ENCODE measurements at regions not wholly inside any gene's neighbourhood (a gene's known extent, or its start where the extent isn't known, plus 50 kb on each side); places are given as distances from the start of the nearest gene placed in this dataset.

DNA sequence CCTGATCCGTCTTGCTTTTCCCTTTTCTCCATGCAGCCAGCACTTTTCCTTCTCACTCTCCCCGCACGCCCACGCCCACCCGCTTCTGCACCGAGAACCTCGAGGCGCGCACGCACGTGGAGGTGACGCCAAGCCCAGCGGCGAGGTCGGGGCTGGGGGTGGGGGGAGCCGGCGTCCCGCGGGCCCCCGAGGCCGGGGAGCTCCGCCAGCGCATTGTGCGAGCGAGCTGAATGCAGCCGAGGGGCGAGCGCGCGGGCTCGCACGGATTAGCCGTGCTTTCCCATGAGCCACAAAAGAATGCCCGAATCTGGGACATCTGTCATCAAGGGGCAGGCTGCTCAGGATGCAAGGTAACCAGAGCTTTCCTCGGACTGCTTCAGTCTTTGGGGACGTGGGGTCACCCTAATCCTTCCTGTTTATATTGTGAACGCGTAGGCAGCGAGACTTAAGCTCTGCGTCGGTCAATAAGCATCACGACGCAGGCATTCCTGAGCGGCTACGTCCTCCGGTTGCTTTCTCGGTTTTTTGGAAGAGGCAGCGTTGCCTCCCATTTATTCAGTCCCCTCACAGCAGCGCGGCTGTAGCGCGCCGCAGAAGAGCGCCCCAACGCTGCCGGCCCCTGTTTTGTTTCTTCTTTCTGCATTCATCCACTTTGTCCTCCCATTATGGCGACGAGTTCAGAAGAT is 67.3 kb upstream of the AKT3 start:
- intact Hi-C loops (cut with micrococcal nuclease): no loop called here

DNA sequence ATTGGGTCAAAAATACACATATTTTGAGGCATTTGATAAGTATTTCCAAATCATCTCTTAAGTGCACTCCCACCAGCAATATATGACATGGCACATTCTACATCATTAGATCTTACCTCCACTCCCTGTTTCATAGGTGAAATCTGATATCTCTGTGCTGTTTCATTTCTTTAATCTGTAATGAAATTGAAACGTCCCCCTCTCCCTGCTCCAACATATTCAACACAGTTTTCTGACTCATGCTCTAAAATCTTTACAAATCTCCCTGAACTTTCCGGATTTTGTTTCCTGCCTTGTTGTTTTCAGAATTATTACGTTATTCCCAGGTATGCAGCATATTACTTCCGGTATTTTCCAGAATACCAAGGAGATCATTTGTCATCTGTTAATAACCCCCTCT is 66.1 kb upstream of the AKT3 start:
- intact Hi-C loops (cut with micrococcal nuclease): no loop called here

DNA sequence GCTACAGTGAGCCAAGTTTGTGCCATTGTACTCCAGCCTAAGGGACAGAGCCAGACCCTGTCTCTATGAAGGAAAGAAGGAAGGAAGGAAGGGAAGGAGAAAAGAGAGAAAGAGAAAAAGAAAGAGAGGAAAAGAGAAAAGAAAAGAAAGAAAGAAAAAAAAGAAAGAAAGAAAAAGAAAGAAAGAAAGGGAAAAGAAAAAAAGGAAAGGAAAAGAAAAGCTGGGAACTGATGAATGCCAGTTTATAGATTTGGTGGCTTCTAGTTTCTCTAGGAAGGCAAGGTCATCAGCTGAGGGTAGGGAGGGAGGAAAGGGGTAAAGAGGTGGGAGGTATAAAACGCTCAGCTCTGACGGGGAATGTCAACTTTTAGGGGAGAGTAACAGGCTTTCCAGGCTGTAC is 62.3 kb upstream of the AKT3 start:
- intact Hi-C loops (cut with micrococcal nuclease): no loop called here

DNA sequence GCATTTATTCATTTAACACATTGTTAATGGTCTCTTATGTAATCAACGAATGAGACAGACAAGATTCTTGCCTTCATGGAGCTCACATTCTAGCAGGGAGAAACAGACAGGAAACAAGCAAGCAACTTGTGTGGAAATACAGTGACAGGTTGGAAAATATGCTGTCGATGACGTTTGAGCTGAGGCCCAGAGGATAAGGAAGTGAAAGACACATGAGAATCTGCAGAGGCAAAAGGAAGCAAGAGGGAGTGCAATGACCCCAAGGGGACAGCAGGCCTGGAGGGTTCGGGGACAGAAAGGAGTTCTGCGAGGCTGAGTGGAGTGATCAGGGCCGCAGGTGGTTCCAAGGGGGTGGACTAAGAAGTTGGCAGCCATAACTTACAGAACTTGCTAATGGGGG is 60.6 kb upstream of the AKT3 start:
- intact Hi-C loops (cut with micrococcal nuclease): no loop called here

DNA sequence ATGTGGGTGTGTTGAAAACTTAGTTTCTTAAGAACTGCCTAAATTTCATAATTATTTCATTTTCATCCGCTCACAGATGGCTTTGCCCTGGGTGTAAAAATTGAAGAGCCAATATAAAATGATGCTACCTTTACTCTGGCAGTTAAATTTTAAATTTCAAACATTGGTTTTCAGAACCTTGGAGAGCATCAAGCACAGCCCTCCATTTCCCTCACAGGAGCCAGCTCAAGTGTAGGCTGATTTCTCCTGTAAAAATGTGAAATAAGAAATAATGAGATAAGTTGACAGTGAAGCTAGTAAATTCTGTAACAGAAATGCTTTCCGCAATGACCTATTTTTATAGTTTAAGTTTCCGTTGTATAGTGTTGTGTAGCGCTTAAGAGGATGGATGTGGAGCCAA is 53.9 kb upstream of the AKT3 start:
- intact Hi-C loops (cut with micrococcal nuclease): no loop called here

DNA sequence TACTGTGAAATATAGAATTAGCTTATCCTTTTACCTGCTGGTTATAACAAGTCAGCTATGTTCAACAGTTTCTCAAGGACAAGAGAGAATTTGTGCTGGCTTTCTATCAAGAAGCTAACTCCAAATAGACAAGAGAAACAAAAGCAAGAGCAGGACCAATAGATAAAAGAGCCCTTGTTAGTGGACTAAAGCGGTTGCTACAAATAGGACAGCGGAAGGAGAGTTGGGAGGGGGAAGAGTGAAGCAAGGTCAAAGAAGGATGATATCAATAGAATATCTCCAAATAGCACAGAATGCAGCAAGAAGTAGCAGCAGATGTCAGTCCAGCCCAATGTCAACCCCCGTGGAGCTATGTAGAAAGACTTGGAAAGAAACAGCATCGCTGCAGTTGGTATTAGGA is 53.0 kb upstream of the AKT3 start:
- intact Hi-C loops (cut with micrococcal nuclease): no loop called here

DNA sequence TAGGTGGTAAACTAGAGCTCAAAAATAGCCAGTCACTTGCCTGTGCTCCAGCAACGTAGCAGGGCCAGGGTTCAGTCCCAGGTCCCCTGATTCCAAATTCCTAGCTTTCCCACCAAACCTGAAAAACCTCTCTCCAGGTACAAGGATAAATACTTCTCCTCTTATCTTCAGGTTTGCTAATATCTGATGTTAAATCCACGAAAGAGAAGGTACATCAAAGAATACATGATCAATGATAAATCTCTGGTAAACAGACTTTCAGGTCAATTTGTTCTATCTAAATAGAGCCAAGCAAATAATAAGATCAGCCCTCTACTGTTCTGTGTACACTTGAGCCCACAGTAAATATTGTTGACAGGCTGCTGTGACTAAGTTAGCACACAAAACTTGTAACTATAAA is 52.1 kb upstream of the AKT3 start:
- intact Hi-C loops (cut with micrococcal nuclease): no loop called here

All from T-helper 1 cell treated with Interleukin-12 subunit alpha and Interleukin-12 subunit beta and Interleukin-4 antibody, amounts not matched to agents 30 ng/mL and 1 ng/mL, for 36 hours (primary cell).